Activated naive CD8-positive, alpha-beta T cell treated with anti-CD3 and anti-CD28 coated beads, Interleukin-2, amount 50 U/mL, for 24 hours (primary cell): ENCODE measurements at regions not wholly inside any gene's neighbourhood (a gene's known extent, or its start where the extent isn't known, plus 50 kb on each side); places are given as distances from the start of the nearest gene placed in this dataset.
"Not testable (repeated sequence)": the region's sequence is repeated elsewhere in the genome, so short reads cannot be mapped to it uniquely, and the experiment has no call there.

ENCODE experiments used
- ATAC-seq: fragments of 150-1000 bp; cut with Tn5 transposase; one replicate; pipeline ENCODE4 v1.10.0; 2021
- DNase-seq: peaks from one replicate; pipeline ENCODE4 v3.0.0; 2021
- H3K27ac Mint-ChIP-seq: one replicate; pipeline ENCODE4 v1.8.0; 2021; ENCODE audit warnings: mild to moderate bottlenecking, mixed read lengths
- H3K27me3 Mint-ChIP-seq: one replicate; pipeline ENCODE4 v1.8.0; 2021; ENCODE audit warnings: mixed read lengths
- H3K36me3 Mint-ChIP-seq: one replicate; pipeline ENCODE4 v1.8.0; 2021; ENCODE audit warnings: low read depth, mixed read lengths
- H3K4me1 Mint-ChIP-seq: one replicate; pipeline ENCODE4 v1.8.0; 2021; ENCODE audit warnings: mixed read lengths
- H3K4me3 Mint-ChIP-seq: one replicate; pipeline ENCODE4 v1.8.0; 2021; ENCODE audit warnings: mild to moderate bottlenecking, moderate library complexity, mixed read lengths
- H3K9me3 Mint-ChIP-seq: one replicate; pipeline ENCODE4 v1.8.0; 2021; ENCODE audit warnings: mixed read lengths

DNA sequence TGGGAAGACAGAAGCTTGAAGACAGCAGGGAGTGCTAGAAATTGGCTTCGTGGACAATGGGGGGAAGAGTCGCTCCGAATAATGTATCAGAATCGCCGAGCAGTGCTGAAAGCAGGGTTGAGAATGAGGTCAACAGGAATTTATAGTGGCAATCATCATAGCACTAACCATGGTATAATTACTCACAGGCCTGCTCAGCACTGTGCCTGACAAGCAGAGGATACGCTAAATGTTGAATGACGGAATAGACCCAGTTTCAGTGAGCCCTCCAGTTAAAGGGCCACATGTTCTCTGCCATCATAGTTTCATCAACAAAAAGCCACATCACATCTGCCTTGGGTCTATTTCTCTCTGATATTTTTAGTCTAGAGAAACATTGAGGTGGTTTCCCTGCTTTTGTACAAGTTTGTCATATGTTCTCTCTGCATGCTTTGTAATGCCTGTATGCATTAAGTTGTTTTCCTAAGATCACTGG, 130.3 kb upstream of the EGLN3 start:
- no peak overlapping the region for H3K27ac Mint-ChIP-seq
- ATAC-seq, result no peak
- H3K36me3 Mint-ChIP-seq, result no peaks in the 10 kb centered on the region
- H3K27me3 Mint-ChIP-seq, result peaks cover 3% of the 10 kb centered on the region
- no peak overlapping the region for H3K4me3 Mint-ChIP-seq
- peaks cover 2% of the 10 kb centered on the region for H3K4me1 Mint-ChIP-seq
- no peak for DNase-seq
- no peaks in the 10 kb centered on the region for H3K9me3 Mint-ChIP-seq

DNA sequence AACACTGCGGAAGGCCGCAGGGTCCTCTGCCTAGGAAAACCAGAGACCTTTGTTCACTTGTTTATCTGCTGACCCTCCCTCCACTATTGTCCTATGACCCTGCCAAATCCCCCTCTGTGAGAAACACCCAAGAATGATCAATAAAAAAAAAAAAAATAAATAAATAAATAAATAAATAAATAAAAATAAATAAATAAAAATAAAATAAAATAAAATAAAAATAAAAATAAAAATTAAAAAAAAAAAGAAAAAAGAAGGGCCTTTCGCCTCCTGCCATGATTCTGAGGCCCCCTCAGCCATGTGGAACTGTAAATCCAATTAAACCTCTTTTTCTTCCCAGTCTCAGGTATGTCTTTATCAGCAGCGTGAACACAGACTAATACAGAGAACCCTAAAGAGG, 128.8 kb upstream of the EGLN3 start:
- not testable (repeated sequence) for DNase-seq, H3K4me3 Mint-ChIP-seq, H3K4me1 Mint-ChIP-seq, ATAC-seq, H3K9me3 Mint-ChIP-seq, H3K27ac Mint-ChIP-seq, H3K36me3 Mint-ChIP-seq, H3K27me3 Mint-ChIP-seq

DNA sequence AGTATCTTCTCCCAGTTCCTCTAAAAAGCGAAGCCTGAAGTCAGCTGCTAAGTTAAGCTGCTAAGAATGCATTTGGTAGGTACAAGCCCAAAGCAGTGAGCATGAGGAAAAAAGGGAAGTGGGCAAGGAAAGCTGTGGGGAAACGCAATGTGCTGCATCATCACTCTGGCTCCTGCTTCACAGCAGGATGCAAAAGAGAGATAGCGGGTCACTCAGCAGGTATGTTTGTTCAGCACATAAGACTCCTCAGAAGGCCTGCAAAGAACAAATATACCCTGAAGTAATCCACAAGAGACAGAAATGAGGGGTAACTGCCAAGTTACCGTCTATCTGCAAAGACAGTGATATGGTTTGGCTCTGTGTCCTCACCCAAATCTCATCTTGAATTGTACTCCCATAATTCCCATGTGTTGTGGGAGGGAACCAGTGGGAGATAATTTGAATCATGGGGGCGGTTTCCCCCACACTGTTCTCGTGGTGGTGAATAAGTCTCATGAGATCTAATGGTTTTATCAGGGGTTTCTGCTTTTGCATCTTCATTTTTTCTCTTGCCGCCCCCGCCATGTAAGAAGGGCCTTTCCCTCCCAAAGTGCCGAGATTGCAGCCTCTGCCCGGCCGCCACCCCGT, 127.4 kb upstream of the EGLN3 start:
- no peaks in the 10 kb centered on the region for H3K9me3 Mint-ChIP-seq
- no peak for DNase-seq

DNA sequence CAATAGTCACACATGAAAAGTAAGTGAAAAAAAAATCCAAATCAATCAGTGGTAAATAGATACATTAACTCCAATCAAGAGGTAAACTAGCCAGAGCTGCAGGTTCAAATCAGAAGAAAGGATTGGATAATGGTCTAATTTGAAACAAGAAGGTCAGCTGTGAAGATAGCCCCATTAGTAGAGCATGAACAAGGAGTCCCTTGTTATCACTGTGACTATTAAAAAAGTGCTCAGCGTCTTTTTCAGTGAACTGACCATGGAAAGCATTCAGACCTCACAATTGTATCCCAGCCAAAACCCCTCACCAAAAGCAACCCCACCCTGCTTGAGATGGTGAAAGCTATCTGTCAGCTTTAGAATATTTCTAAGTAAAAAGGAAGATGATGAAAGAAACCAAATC, 125.0 kb upstream of the EGLN3 start:
- ATAC-seq (no peak), DNase-seq (no peak)
- Mint-ChIP-seq H3K36me3 (no peaks in the 10 kb centered on the region), H3K9me3 (peaks cover 6% of the 10 kb centered on the region), H3K27ac (no peak overlapping the region), H3K27me3 (no peaks in the 10 kb centered on the region), H3K4me3 (no peak overlapping the region), H3K4me1 (peaks cover 4% of the 10 kb centered on the region)

More for the DNA sequence above, 127.4 kb upstream of the EGLN3 start:
- Mint-ChIP-seq H3K36me3 (no peaks in the 10 kb centered on the region), H3K4me1 (peaks cover 4% of the 10 kb centered on the region), H3K27me3 (peaks cover 3% of the 10 kb centered on the region), H3K4me3 (no peak overlapping the region), H3K27ac (no peak overlapping the region)
- no peak for ATAC-seq

DNA sequence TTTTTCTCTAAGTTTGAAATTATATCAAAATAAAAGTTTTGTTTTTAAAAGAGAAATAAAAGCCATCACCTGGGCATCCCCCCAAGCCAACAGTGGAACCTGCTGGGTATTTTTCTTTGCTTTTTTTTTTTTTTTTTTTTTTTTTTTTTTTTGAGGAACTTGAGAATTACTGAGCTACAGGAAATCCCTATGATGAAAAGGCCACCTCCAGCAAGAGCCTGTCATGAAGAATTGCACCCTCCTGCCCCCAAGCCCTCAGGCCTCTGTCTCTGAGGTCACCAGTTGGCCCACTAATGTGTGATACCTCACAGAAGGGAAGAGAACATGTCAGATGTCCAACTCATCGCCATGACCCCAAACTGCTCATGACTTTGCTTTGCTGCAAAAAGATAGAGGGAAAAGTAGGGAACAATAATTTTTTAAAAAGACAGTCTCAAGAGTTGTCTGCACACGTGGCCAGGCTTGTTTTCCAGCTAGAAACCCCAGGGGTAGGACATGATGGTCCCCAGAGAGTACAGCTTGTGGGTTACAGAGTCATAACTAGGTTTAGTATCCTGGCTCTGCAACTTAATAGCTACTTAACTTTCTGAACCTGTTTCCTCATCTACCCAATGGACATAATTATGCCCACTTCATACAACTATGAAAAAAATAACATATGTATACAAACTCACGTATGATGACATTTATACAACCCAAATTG, 124.3 kb upstream of the EGLN3 start:
- no peak for DNase-seq
- peaks cover 6% of the 10 kb centered on the region for H3K9me3 Mint-ChIP-seq
- no peak for ATAC-seq
- no peak overlapping the region for H3K4me3 Mint-ChIP-seq
- H3K4me1 Mint-ChIP-seq, result peaks cover 4% of the 10 kb centered on the region
- H3K27me3 Mint-ChIP-seq, result no peaks in the 10 kb centered on the region
- no peaks in the 10 kb centered on the region for H3K36me3 Mint-ChIP-seq
- no peak overlapping the region for H3K27ac Mint-ChIP-seq

DNA sequence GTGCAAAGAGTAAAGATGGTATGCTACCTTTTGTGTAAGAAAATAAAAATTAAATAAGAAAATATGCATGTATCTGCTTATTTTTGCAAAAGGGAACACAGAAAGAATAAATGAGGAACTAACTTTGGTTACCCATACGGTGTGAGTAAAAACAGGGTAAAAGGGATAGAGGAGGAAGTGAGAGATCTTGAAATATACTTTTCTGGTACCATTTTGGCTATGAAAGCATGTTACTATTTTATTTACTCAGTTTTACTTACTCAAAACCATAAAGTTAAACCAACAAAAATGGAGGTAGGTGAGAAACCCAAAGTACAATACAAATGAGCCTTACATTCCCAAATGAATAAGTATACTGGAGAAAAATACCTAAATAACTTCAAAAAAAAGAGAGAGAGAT, 122.0 kb upstream of the EGLN3 start:
- Mint-ChIP-seq H3K9me3 (peaks cover 10% of the 10 kb centered on the region), H3K4me3 (no peak overlapping the region), H3K36me3 (no peaks in the 10 kb centered on the region), H3K27me3 (no peaks in the 10 kb centered on the region), H3K27ac (no peak overlapping the region), H3K4me1 (peaks cover 3% of the 10 kb centered on the region)
- no peak for DNase-seq
- ATAC-seq, result no peak

DNA sequence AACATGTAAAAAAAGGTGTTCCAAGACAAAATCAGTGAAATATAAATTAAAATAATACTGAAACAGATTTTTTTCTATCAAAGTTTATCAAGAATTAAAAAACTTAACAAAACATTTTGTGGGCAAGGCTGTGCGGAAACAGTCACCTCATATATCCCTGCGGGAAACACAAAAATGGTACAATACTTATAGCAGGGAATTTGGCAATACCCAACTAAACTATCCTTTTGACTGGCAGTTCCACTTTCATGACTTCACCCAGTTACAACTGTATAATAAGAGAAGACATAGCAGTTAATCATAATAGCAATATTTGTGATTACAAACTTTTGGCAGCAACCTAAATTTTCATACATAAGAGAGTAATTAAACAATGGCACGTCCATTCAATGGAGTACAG, 121.5 kb upstream of the EGLN3 start:
- peaks cover 2% of the 10 kb centered on the region for H3K4me1 Mint-ChIP-seq
- no peaks in the 10 kb centered on the region for H3K27me3 Mint-ChIP-seq
- H3K27ac Mint-ChIP-seq, result no peak overlapping the region
- no peak for ATAC-seq
- H3K36me3 Mint-ChIP-seq, result no peaks in the 10 kb centered on the region
- no peak overlapping the region for H3K4me3 Mint-ChIP-seq
- no peak for DNase-seq
- peaks cover 10% of the 10 kb centered on the region for H3K9me3 Mint-ChIP-seq

DNA sequence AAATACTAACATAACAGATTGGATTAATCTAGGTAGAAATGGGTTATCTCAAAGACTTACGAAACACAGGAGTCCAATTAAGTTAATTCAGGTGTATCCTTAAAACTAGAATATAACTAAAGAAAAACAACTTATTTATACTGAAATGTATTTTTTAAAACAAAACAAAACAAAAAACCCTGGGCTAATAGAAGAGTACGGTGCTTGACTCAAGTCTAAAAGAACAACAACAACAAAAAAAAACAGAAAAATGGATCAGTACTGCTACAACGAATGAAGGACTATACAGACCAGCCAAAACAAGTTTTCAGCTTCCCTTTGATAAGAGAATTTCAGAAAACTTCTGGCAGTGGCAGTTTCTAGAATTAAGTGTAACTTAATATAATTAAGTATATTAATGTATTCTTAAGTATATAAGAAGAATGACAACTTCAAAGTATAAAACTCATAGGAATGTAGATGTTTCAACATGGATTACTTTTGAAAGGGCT, 120.1 kb upstream of the EGLN3 start:
- no peaks in the 10 kb centered on the region for H3K27me3 Mint-ChIP-seq
- peaks cover 10% of the 10 kb centered on the region for H3K9me3 Mint-ChIP-seq
- no peak overlapping the region for H3K4me3 Mint-ChIP-seq
- peaks cover 2% of the 10 kb centered on the region for H3K4me1 Mint-ChIP-seq
- ATAC-seq (no peak), DNase-seq (no peak)
- H3K27ac Mint-ChIP-seq, result no peak overlapping the region
- no peaks in the 10 kb centered on the region for H3K36me3 Mint-ChIP-seq

DNA sequence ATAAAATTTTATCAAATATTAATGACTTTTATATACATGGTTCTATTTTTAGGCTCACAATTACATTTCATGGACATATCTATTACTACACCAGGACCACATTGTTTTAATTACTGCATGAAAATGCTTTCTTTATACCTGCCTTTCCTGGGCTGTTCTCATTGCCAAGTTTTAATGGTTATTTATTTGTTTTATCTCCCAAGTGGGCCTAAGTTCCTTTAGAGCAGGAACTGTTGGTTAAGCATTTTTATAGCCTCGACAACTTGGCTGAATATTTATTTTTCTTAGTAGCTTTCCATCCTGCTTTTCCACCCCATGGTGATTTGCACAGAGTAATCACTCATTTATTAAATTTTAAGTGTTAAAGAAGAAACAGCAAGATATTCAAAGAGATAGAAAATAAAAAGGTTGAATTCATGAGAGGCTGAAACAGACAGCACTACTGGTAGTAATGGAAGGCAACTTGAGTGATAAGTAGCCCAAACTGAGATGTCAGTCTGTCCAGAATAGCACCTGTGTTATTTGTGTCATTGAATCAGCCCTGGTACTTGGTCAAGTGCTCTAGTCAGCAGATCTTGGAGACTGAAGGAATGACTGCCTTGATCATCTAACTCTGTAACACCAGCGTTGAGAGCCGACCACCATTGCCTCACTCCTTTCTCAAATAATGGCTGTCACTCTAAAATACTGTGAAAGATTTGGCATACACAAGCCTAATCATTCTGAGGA, 119.1 kb upstream of the EGLN3 start:
- no peak for ATAC-seq
- Mint-ChIP-seq H3K9me3 (peaks cover 10% of the 10 kb centered on the region), H3K4me3 (no peak overlapping the region), H3K4me1 (no peaks in the 10 kb centered on the region), H3K27ac (no peak overlapping the region), H3K36me3 (no peaks in the 10 kb centered on the region), H3K27me3 (no peaks in the 10 kb centered on the region)
- no peak for DNase-seq

DNA sequence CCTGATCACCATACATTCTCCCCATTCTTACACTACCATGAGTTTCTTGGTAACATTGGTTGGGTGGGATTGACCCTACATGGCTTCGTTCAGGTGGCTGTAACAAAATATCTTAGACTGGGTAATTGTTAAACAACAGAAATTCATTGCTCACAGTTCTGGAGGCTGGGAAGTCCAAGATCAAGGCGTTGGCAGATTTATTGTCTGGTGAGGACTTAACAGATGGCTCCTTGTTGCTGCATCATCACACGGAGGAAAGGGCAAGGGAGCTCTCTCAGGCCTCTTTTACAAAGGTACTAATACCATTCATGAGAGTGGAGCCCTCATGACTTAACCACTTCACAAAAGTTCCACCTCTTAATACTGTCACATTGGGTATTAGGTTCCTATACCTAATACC, 116.7 kb upstream of the EGLN3 start:
- Mint-ChIP-seq H3K9me3 (peaks cover 10% of the 10 kb centered on the region), H3K4me1 (no peaks in the 10 kb centered on the region), H3K27me3 (no peaks in the 10 kb centered on the region), H3K27ac (no peak overlapping the region), H3K36me3 (no peaks in the 10 kb centered on the region), H3K4me3 (no peak overlapping the region)
- no peak for ATAC-seq
- DNase-seq, result no peak

DNA sequence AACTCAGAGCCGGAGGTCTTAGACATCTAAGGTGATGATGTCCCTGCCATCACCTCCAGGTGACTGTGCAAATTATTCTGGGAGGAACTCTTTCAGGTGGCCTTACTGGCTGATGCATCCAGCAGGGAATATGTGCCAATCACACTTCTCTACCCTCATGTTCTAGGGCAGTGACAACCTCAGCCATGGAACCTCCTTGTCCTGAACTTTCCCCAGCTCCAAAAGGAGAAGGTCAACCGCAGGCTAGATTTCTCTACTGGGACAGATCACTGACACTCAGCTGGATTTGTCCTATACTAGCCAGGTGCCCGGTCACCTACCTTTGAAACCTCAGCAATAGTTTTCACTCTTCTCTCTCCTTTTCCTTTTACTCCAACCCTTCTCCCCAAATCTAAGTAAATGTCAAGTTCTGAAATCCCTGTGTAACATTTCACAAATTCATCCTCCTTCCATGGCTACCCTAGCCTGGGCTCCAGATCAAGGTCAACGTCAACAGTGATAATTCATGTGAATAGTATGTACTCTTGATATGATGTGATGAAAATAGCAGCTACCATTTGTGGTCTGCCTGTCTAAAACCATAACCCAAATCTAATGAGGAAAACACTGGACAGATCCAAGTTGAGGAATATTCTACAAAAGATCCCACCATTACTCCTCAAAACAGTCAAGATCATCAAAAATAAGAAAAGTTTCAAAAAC, 115.0 kb upstream of the EGLN3 start:
- H3K4me3 Mint-ChIP-seq, result no peak overlapping the region
- DNase-seq (no peak), ATAC-seq (no peak)
- H3K27ac Mint-ChIP-seq, result no peak overlapping the region
- peaks cover 4% of the 10 kb centered on the region for H3K9me3 Mint-ChIP-seq
- H3K27me3 Mint-ChIP-seq, result peaks cover 9% of the 10 kb centered on the region
- no peaks in the 10 kb centered on the region for H3K36me3 Mint-ChIP-seq
- no peaks in the 10 kb centered on the region for H3K4me1 Mint-ChIP-seq

DNA sequence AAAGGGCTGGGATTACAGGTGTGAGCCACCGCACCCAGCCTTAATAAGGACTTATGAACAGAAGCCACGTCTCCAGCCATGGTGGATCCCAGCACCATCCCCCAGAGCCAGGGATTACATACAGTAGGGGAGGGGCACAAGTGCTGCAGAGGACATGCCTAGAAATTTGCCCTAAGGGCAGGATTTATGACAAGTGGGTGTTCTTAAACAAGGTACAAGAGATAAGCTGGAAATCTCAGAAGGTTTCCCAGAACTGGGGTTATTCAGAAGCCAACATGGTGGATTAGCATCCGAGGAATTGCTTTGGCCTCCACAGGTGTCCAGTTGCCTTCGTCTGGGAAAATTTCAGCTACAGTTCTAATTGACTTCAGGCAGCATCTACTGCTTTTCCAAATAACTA, 114.4 kb upstream of the EGLN3 start:
- Mint-ChIP-seq H3K36me3 (no peaks in the 10 kb centered on the region), H3K9me3 (peaks cover 4% of the 10 kb centered on the region), H3K4me1 (peaks cover 5% of the 10 kb centered on the region), H3K4me3 (no peak overlapping the region), H3K27ac (no peak overlapping the region), H3K27me3 (peaks cover 12% of the 10 kb centered on the region)
- ATAC-seq, result no peak
- DNase-seq, result no peak

DNA sequence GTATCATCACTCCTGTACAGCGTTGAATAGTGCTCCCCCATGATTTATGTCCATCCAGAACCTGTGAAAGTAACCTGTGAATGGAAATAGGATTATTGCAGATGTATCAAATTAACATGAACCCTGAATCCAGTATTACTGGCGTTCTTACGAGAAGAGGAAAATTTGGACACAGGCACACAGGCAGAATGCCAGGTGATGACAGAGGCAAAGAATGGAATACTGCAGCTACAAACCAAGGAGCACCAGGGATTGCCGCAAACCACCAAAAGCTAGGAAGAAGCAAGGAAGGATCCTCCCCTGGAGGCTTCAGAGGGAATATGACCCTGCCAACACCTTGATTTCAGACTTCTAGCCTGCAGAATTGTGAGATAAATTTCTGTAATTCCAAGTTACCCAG, 113.5 kb upstream of the EGLN3 start:
- H3K4me1 Mint-ChIP-seq, result peaks cover 9% of the 10 kb centered on the region
- H3K27me3 Mint-ChIP-seq, result peaks cover 15% of the 10 kb centered on the region
- no peak overlapping the region for H3K4me3 Mint-ChIP-seq
- ATAC-seq (no peak), DNase-seq (no peak)
- H3K27ac Mint-ChIP-seq, result no peak overlapping the region
- H3K9me3 Mint-ChIP-seq, result peaks cover 4% of the 10 kb centered on the region
- no peaks in the 10 kb centered on the region for H3K36me3 Mint-ChIP-seq

DNA sequence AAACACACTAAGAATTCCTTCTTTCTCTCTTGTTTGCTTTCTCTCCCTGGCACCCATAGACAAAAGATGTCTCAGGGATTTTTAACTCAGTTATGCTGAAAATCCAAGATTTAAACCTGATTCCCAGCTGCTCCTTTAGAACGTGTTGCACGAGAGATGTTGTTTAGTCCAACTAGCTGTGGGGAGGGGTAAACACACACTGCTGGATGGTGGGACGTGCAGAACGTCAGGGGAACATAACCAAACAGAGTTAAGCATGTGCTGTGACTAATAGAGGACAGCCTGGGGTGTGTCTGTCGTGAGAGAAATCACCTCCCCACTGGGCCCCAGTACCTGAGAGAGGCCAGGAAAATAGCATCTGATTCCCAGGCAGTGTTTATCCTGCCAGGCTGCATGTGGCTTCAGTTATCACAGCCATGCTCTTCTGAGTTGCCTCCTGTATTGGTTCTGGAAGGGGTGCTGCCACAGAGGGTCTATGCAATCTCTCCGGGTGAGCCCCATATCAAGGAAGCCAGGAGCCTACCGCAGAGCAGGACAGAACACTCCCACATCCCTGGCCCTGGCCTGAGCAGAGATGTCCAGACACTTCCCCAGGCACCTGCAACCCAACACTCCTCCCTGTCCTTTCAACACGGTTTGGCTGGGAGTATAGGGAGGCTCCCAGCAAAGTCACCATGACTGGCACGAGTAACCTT, 112.7 kb upstream of the EGLN3 start:
- no peak for DNase-seq
- no peaks in the 10 kb centered on the region for H3K36me3 Mint-ChIP-seq
- peaks cover 4% of the 10 kb centered on the region for H3K9me3 Mint-ChIP-seq
- no peak overlapping the region for H3K4me3 Mint-ChIP-seq
- no peak for ATAC-seq
- H3K27ac Mint-ChIP-seq, result no peak overlapping the region
- peaks cover 21% of the 10 kb centered on the region for H3K27me3 Mint-ChIP-seq
- peaks cover 11% of the 10 kb centered on the region for H3K4me1 Mint-ChIP-seq
